H1 (cell line): ENCODE measurements at regions not wholly inside any gene's neighbourhood (a gene's known extent, or its start where the extent isn't known, plus 50 kb on each side); places are given as distances from the start of the nearest gene placed in this dataset.
A peak's percentile ranks its signal among the peaks of the same experiment; 100 is the strongest.

Source experiments
- CTCF ChIA-PET: fragments of 300-600 bp; sonication (Branson Sonifier 250); formaldehyde crosslinking; loops from one replicate; lab custom pipeline; 2021; ENCODE audit not compliant: partially characterized antibody; lab: Charles Lee
- POLR2A ChIA-PET: fragments of 300-600 bp; sonication (Branson Sonifier 250); formaldehyde crosslinking; loops from one replicate; lab custom pipeline; 2021; ENCODE audit warnings: inconsistent platforms; ENCODE audit not compliant: partially characterized antibody; lab: Charles Lee
- DNase-seq, 2 experiments: peaks; one replicate each; pipeline versions ENCODE4 v3.0.0 to v3.0.0-alpha.2; 2010 to 2022; ENCODE audit warnings: low spot score in 2 of 2, low read depth in 1 of 2, mixed read lengths in 1 of 2
- FAIRE-seq: peaks from 2 replicates; lab custom pipeline; 2011; peaks lifted over from hg19 to GRCh38; lab: Jason Lieb, UNC
- H2AFZ ChIP-seq: 2 replicates; pipeline ENCODE4 v1.8.1; 2012; ENCODE audit warnings: low read length, inconsistent platforms
- H2AK5ac ChIP-seq: 2 replicates; pipeline ENCODE4 v1.6.1; 2013; ENCODE audit warnings: low read depth, low read length
- H2BK120ac ChIP-seq: replicated peaks from 2 replicates; pipeline ENCODE3; 2013; ENCODE audit warnings: low read depth, low read length, inconsistent platforms
- H2BK12ac ChIP-seq: 2 replicates; pipeline ENCODE4 v1.6.1; 2013; ENCODE audit warnings: low read depth, low read length
- H2BK15ac ChIP-seq: 2 replicates; pipeline ENCODE4 v1.6.1; 2013; ENCODE audit warnings: low read length
- H2BK20ac ChIP-seq: 2 replicates; pipeline ENCODE4 v1.6.1; 2013; ENCODE audit warnings: low read length
- H2BK5ac ChIP-seq: 2 replicates; pipeline ENCODE4 v1.6.1; 2013; ENCODE audit warnings: low read depth, low read length
- H3K14ac ChIP-seq: 2 replicates; pipeline ENCODE4 v1.6.1; 2013; ENCODE audit warnings: inconsistent platforms; ENCODE audit not compliant: insufficient read length
- H3K18ac ChIP-seq: 2 replicates; pipeline ENCODE4 v1.6.1; 2013; ENCODE audit warnings: low read length; ENCODE audit errors: extremely low read depth
- H3K23ac ChIP-seq: 2 replicates; pipeline ENCODE4 v1.6.1; 2013; ENCODE audit warnings: inconsistent platforms; ENCODE audit not compliant: insufficient read length
- H3K23me2 ChIP-seq: 2 replicates; pipeline ENCODE4 v1.6.1; 2013; ENCODE audit warnings: low read depth, low read length
- H3K27ac ChIP-seq: 2 replicates; pipeline ENCODE4 v1.6.1; 2011; ENCODE audit warnings: low read depth, low read length, inconsistent platforms
- H3K27me3 ChIP-seq, 4 experiments: replicated peaks in 1 of 4; 1 replicate in 1 of 4; 2 replicates in 3 of 4; pipeline versions ENCODE4 v1.6.1 to v1.8.1; 2011 to 2013; ENCODE audit warnings: low read length in 3 of 4, mild to moderate bottlenecking in 3 of 4, inconsistent platforms in 2 of 4, mixed read lengths in 2 of 4, moderate library complexity in 1 of 4; ENCODE audit not compliant: control insufficient read depth in 3 of 4, insufficient read depth in 3 of 4; ENCODE audit errors: extremely low read depth in 1 of 4
- H3K36me3 ChIP-seq, 4 experiments: 2 replicates each; pipeline versions ENCODE4 v1.6.1 to v1.8.1; 2011 to 2013; ENCODE audit warnings: mild to moderate bottlenecking in 4 of 4, low read length in 3 of 4, moderate library complexity in 2 of 4, control low read depth in 1 of 4, inconsistent platforms in 1 of 4; ENCODE audit not compliant: insufficient read depth in 4 of 4, control insufficient read depth in 2 of 4
- H3K4ac ChIP-seq: replicated peaks from 2 replicates; pipeline ENCODE3; 2013; ENCODE audit warnings: low read length, low read depth, mixed read lengths, inconsistent platforms; ENCODE audit not compliant: insufficient read length
- H3K4me1 ChIP-seq, 4 experiments: replicated peaks in 1 of 4; 1 replicate in 1 of 4; 2 replicates in 3 of 4; pipeline versions ENCODE4 v1.6.1 to v1.8.1; 2011 to 2013; ENCODE audit warnings: low read length in 3 of 4, inconsistent platforms in 2 of 4, mixed read lengths in 1 of 4; ENCODE audit not compliant: insufficient read depth in 4 of 4, control insufficient read depth in 3 of 4
- H3K4me2 ChIP-seq, 2 experiments: 2 replicates each; pipeline versions ENCODE4 v1.6.1 to v1.8.1; 2011 to 2013; ENCODE audit warnings: low read depth in 2 of 2, low read length in 2 of 2, control low read depth in 1 of 2, inconsistent platforms in 1 of 2, mild to moderate bottlenecking in 1 of 2; ENCODE audit not compliant: insufficient read depth in 1 of 2
- H3K4me3 ChIP-seq, 4 experiments: fragments of 200-600, 300-600 bp in 1 of 4; sonication (generic), shearing (Covaris generic), sonication (Bioruptor Twin) in 1 of 4; 2 replicates each; pipeline versions ENCODE4 v1.5.1 to v1.8.1; 2011 to 2016; ENCODE audit warnings: low read length in 4 of 4, low read depth in 3 of 4, control low read depth in 2 of 4, inconsistent platforms in 2 of 4, mild to moderate bottlenecking in 2 of 4, mixed read lengths in 1 of 4, moderate library complexity in 1 of 4; ENCODE audit not compliant: insufficient read depth in 2 of 4; ENCODE audit errors: extremely low read depth in 1 of 4
- H3K56ac ChIP-seq: replicated peaks from 2 replicates; pipeline ENCODE3; 2013; ENCODE audit warnings: low read depth, mild to moderate bottlenecking, mixed read lengths, low read length, inconsistent platforms; ENCODE audit not compliant: insufficient read length
- H3K79me1 ChIP-seq: 2 replicates; pipeline ENCODE4 v1.6.1; 2013; ENCODE audit warnings: low read depth, low read length, control low read depth
- H3K79me2 ChIP-seq, 2 experiments: 2 replicates each; pipeline versions ENCODE4 v1.6.1 to v1.8.1; 2012 to 2013; ENCODE audit warnings: low read length in 2 of 2, mild to moderate bottlenecking in 2 of 2, inconsistent platforms in 1 of 2; ENCODE audit not compliant: insufficient read depth in 2 of 2, control insufficient read depth in 1 of 2
- H3K9ac ChIP-seq, 4 experiments: replicated peaks in 1 of 4; 1 replicate in 1 of 4; 2 replicates in 3 of 4; pipeline versions ENCODE4 v1.6.1 to v1.8.1; 2011 to 2013; ENCODE audit warnings: low read depth in 3 of 4, low read length in 3 of 4, control low read depth in 2 of 4, mild to moderate bottlenecking in 2 of 4, moderate library complexity in 2 of 4, inconsistent platforms in 1 of 4; ENCODE audit errors: extremely low read depth in 1 of 4
- H3K9me3 ChIP-seq, 2 experiments: 2 replicates each; pipeline versions ENCODE4 v1.6.1 to v1.8.1; 2012 to 2013; ENCODE audit warnings: mild to moderate bottlenecking in 2 of 2, moderate library complexity in 2 of 2, control low read depth in 1 of 2, inconsistent platforms in 1 of 2, low read depth in 1 of 2, low read length in 1 of 2, mixed read lengths in 1 of 2; ENCODE audit not compliant: insufficient read depth in 2 of 2
- H4K20me1 ChIP-seq, 2 experiments: replicated peaks in 1 of 2; 2 replicates each; pipeline versions ENCODE3 to v1.8.1; 2011 to 2013; ENCODE audit warnings: inconsistent platforms in 2 of 2, low read length in 2 of 2, mild to moderate bottlenecking in 1 of 2; ENCODE audit not compliant: insufficient read depth in 2 of 2, control insufficient read depth in 1 of 2
- H4K5ac ChIP-seq: 2 replicates; pipeline ENCODE4 v1.6.1; 2013; ENCODE audit warnings: low read length, low read depth, mixed read lengths, inconsistent platforms; ENCODE audit not compliant: insufficient read length
- H4K8ac ChIP-seq: 2 replicates; pipeline ENCODE4 v1.8.0; 2013; ENCODE audit warnings: mild to moderate bottlenecking, moderate library complexity, low read length, inconsistent platforms; ENCODE audit not compliant: insufficient read depth; ENCODE audit errors: extremely low read depth
- H4K91ac ChIP-seq: replicated peaks from 2 replicates; pipeline ENCODE3; 2013; ENCODE audit warnings: low read length, mixed read lengths, inconsistent platforms; ENCODE audit not compliant: insufficient read length
- CTCF ChIP-seq, 3 experiments: IDR thresholded peaks; 1 replicate in 2 of 3; 2 replicates in 1 of 3; pipeline versions ENCODE4 v1.5.1 to v1.6.1; 2011; ENCODE audit warnings: low read length in 3 of 3, mild to moderate bottlenecking in 3 of 3, inconsistent platforms in 2 of 3, low read depth in 1 of 3, moderate library complexity in 1 of 3; ENCODE audit not compliant: insufficient read depth in 1 of 3; ENCODE audit errors: control extremely low read depth in 1 of 3
- RAD21 ChIP-seq, 2 experiments: IDR thresholded peaks in 1 of 2; conservative IDR thresholded peaks in 1 of 2; 2 replicates each; pipeline ENCODE4 v1.6.1; 2011; ENCODE audit warnings: low read depth in 2 of 2, low read length in 2 of 2, improper control_type of control experiment in 1 of 2, inconsistent platforms in 1 of 2, mild to moderate bottlenecking in 1 of 2, moderate library complexity in 1 of 2
- SRF ChIP-seq: IDR thresholded peaks from 2 replicates; pipeline ENCODE4 v1.6.1; 2011; ENCODE audit warnings: mild to moderate bottlenecking, low read depth, low read length, moderate library complexity
- TCF12 ChIP-seq: IDR thresholded peaks from 2 replicates; pipeline ENCODE4 v1.6.1; 2011; ENCODE audit warnings: low read depth, mild to moderate bottlenecking, low read length
- YY1 ChIP-seq: IDR thresholded peaks from 2 replicates; pipeline ENCODE4 v1.6.1; 2011; ENCODE audit warnings: low read depth, mild to moderate bottlenecking, low read length
- WGBS, 2 experiments: shearing (Covaris generic) in 1 of 2; methylation state at CpG; one replicate each; pipeline versions ENCODE4 v1.1.6 to v1.1.7; 2013 to 2015; ENCODE audit warnings: low lambda C conversion rate in 2 of 2, mixed read lengths in 2 of 2, inconsistent platforms in 1 of 2, low coverage in 1 of 2, missing lambda C conversion rate in 1 of 2; ENCODE audit not compliant: insufficient replicate concordance in 2 of 2, insufficient coverage in 1 of 2, insufficient read length in 1 of 2; ENCODE audit errors: extremely low coverage in 1 of 2, missing lambda C conversion rate in 1 of 2; 5-methylcytosine and 5-hydroxymethylcytosine counted together
- TF ChIP-seq, protein P1 (sequence below): IDR thresholded peaks from 2 replicates; pipeline ENCODE4 v1.6.1; 2012; ENCODE audit warnings: inconsistent platforms
- TF ChIP-seq, protein P2 (sequence below): IDR thresholded peaks from 2 replicates; pipeline ENCODE4 v1.6.1; 2012; ENCODE audit warnings: inconsistent platforms

GRCh38 chr12:67558775-67559174, 89.8 kb upstream of the DYRK2 start:
- H4K8ac ChIP-seq = no peak overlapping the region
- ChIA-PET POLR2A (no interaction called here), CTCF (interaction anchor here (1.0 to 1.3 kb wide), 5 partner anchors 16 to 369 kb away, joined by 3 to 4 read pairs (median 3); no protein-coding TSS in a partner anchor)
- no peak overlapping the region for H2BK15ac ChIP-seq
- H3K56ac ChIP-seq = no peak overlapping the region
- H4K20me1 ChIP-seq = no peaks in the 10 kb centered on the region
- no peaks in the 10 kb centered on the region for H3K27me3 ChIP-seq
- H3K9ac ChIP-seq = no peak overlapping the region
- no peak overlapping the region for H3K4me3 ChIP-seq
- WGBS, 2 experiments = 93% methylated on average over 3 of the region's 3 CpGs; no CpG with 5 or more reads in 1 of the 2 experiments
- no peaks in the 10 kb centered on the region for H3K79me2 ChIP-seq
- no peak overlapping the region for H4K5ac ChIP-seq
- no peak overlapping the region for H2BK5ac ChIP-seq
- TF ChIP-seq TCF12 = no peak
- TF ChIP-seq CTCF (IDR thresholded peaks at IDR 0.05; ENCODE audit: control extremely low read depth in 1 of 3, insufficient read depth in 1 of 3, low read depth in 1 of 3, low read length in 3 of 3) = peak in 1 of 3 experiments; percentile 29; a peak in 1 of 4 replicates
- TF ChIP-seq, protein P1, sequence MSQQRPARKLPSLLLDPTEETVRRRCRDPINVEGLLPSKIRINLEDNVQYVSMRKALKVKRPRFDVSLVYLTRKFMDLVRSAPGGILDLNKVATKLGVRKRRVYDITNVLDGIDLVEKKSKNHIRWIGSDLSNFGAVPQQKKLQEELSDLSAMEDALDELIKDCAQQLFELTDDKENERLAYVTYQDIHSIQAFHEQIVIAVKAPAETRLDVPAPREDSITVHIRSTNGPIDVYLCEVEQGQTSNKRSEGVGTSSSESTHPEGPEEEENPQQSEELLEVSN = peak; percentile 51; the same call in 1 of the 2 replicates
- no peak for TF ChIP-seq SRF
- peak; percentile 13 to 41; a peak in 3 of 4 replicates for TF ChIP-seq RAD21 (IDR thresholded peaks at IDR 0.05 in 1 of 2, conservative IDR thresholded peaks at IDR 0.05 in 1 of 2; ENCODE audit: low read depth in 2 of 2, low read length in 2 of 2)
- peak; percentile 74; the same call in 1 of the 2 replicates for TF ChIP-seq YY1
- TF ChIP-seq, protein P2, sequence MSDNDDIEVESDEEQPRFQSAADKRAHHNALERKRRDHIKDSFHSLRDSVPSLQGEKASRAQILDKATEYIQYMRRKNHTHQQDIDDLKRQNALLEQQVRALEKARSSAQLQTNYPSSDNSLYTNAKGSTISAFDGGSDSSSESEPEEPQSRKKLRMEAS = peak; percentile 53; the same call in 1 of the 2 replicates
- H3K23ac ChIP-seq = no peak overlapping the region
- FAIRE-seq = no peak
- H3K27ac ChIP-seq = no peak overlapping the region
- no peaks in the 10 kb centered on the region for H3K79me1 ChIP-seq
- no peaks in the 10 kb centered on the region for H3K36me3 ChIP-seq
- H2BK120ac ChIP-seq = no peak overlapping the region
- no peaks in the 10 kb centered on the region for H3K23me2 ChIP-seq
- H3K4me1 ChIP-seq = peaks cover 0 to 3% (median 0%) of the 10 kb centered on the region in 4 experiments; a peak in 2 of 7 replicates
- H2AFZ ChIP-seq = peak overlapping the region; percentile 70; the same call in 1 of the 2 replicates
- H3K18ac ChIP-seq = no peak overlapping the region
- H3K9me3 ChIP-seq = peaks cover 3% of the 10 kb centered on the region in 2 experiments; a peak in 2 of 4 replicates
- no peak overlapping the region for H3K14ac ChIP-seq
- DNase-seq = no peak
- no peak overlapping the region for H2AK5ac ChIP-seq
- H2BK12ac ChIP-seq = no peak overlapping the region
- no peak overlapping the region for H3K4me2 ChIP-seq
- no peak overlapping the region for H2BK20ac ChIP-seq
- H4K91ac ChIP-seq = no peak overlapping the region
- H3K4ac ChIP-seq = no peak overlapping the region
